ENCODE measurements at regions not wholly inside any gene's neighbourhood (a gene's known extent, or its start where the extent isn't known, plus 50 kb on each side); places are given as distances from the start of the nearest gene placed in this dataset.
A peak's percentile ranks its signal among the peaks of the same experiment; 100 is the strongest.

- no peak overlapping the region for H3K4me3 ChIP-seq (ENCODE audit: low read length)
- no peaks in the 10 kb centered on the region for H3K4me1 ChIP-seq (ENCODE audit: insufficient read depth, low read length)
- no peak overlapping the region for H3K27ac ChIP-seq (ENCODE audit: low read depth, low read length)
- H3K27me3 ChIP-seq (ENCODE audit: insufficient read depth, low read length): no peaks in the 10 kb centered on the region
- H3K9me3 ChIP-seq (ENCODE audit: insufficient read depth, low read depth, low read length): no peaks in the 10 kb centered on the region
- no peak overlapping the region for H3K9ac ChIP-seq (ENCODE audit: low read depth, low read length)
- H3K36me3 ChIP-seq (ENCODE audit: insufficient read depth, low read length): no peaks in the 10 kb centered on the region
- 91% methylated on average over 3 of the region's 3 CpGs for WGBS
These were observed 445.6 kb downstream of the KCTD12 start for GRCh38 chr13:76440568-76440967.

GRCh38 chr13:76439546-76439945 is 446.7 kb downstream of the KCTD12 start:
- Histone ChIP-seq H3K9ac (ENCODE audit: low read depth, low read length) (0 out of 2 replicates have a peak overlapping the region, but pooled peaks have one; percentile 20), H3K27me3 (ENCODE audit: insufficient read depth, low read length) (no peaks in the 10 kb centered on the region), H3K27ac (ENCODE audit: low read depth, low read length) (no peak overlapping the region), H3K4me1 (ENCODE audit: insufficient read depth, low read length) (no peaks in the 10 kb centered on the region), H3K36me3 (ENCODE audit: insufficient read depth, low read length) (no peaks in the 10 kb centered on the region), H3K9me3 (ENCODE audit: insufficient read depth, low read depth, low read length) (no peaks in the 10 kb centered on the region), H3K4me3 (ENCODE audit: low read length) (no peak overlapping the region)
- WGBS: no CpG with 5 or more reads among the region's 2 CpGs

- Histone ChIP-seq H3K4me3 (ENCODE audit: low read length) (no peak overlapping the region), H3K9me3 (ENCODE audit: insufficient read depth, low read depth, low read length) (no peaks in the 10 kb centered on the region), H3K27me3 (ENCODE audit: insufficient read depth, low read length) (no peaks in the 10 kb centered on the region), H3K36me3 (ENCODE audit: insufficient read depth, low read length) (no peaks in the 10 kb centered on the region), H3K9ac (ENCODE audit: low read depth, low read length) (no peak overlapping the region), H3K4me1 (ENCODE audit: insufficient read depth, low read length) (no peaks in the 10 kb centered on the region), H3K27ac (ENCODE audit: low read depth, low read length) (no peak overlapping the region)
- WGBS: 100% methylated on average over 1 of the region's 2 CpGs
These were observed 448.2 kb downstream of the KCTD12 start for GRCh38 chr13:76438050-76438449.

DNA sequence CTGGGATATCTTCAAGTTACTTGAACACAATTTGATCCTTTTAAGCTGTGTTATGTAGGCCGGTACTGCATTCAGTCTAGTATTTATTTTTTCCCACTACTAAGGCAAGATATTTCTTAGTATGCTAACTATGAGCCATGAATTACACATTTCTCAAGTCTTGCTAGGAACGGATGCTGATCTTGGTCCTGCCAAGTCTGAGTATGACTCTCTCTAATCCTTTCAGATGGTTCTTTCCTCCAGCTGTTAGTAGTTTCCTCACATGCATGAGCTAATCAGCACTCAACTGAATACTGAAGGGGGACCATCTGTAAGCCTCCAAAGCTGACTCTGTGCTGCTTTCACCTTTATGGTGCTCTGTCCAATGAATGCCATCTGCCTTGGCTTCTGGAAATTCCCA is 460.3 kb downstream of the KCTD12 start:
- H3K36me3 ChIP-seq (ENCODE audit: insufficient read depth, low read length): no peaks in the 10 kb centered on the region
- no peaks in the 10 kb centered on the region for H3K4me1 ChIP-seq (ENCODE audit: insufficient read depth, low read length)
- H3K27me3 ChIP-seq (ENCODE audit: insufficient read depth, low read length): no peaks in the 10 kb centered on the region
- no peak overlapping the region for H3K27ac ChIP-seq (ENCODE audit: low read depth, low read length)
- H3K9ac ChIP-seq (ENCODE audit: low read depth, low read length): no peak overlapping the region
- 88% methylated on average over 2 of the region's 2 CpGs for WGBS
- no peak overlapping the region for H3K4me3 ChIP-seq (ENCODE audit: low read length)
- no peaks in the 10 kb centered on the region for H3K9me3 ChIP-seq (ENCODE audit: insufficient read depth, low read depth, low read length)

DNA sequence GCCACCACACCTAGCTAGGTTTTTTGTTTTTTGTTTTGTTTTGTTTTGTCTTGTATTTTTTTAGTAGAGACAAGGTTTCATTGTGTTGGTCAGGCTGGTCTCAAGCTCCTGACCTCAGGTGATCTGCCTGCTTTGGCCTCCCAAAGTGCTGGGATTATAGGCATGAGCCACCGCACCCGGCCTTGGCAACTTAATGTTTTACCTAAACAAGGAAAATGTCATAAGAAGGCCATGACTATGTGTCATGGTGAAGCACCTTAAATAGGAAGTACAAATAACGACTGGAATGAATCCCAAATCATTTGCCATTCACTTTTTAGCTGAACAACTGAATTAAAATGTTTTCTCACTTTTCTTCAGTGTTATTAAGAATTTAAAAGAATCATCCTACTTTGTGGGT is 465.2 kb downstream of the KCTD12 start:
- no peak overlapping the region for H3K4me3 ChIP-seq (ENCODE audit: low read length)
- H3K27ac ChIP-seq (ENCODE audit: low read depth, low read length): no peak overlapping the region
- 90% methylated on average over 3 of the region's 3 CpGs for WGBS
- no peaks in the 10 kb centered on the region for H3K36me3 ChIP-seq (ENCODE audit: insufficient read depth, low read length)
- no peak overlapping the region for H3K9ac ChIP-seq (ENCODE audit: low read depth, low read length)
- no peaks in the 10 kb centered on the region for H3K27me3 ChIP-seq (ENCODE audit: insufficient read depth, low read length)
- H3K4me1 ChIP-seq (ENCODE audit: insufficient read depth, low read length): no peaks in the 10 kb centered on the region
- no peaks in the 10 kb centered on the region for H3K9me3 ChIP-seq (ENCODE audit: insufficient read depth, low read depth, low read length)

DNA sequence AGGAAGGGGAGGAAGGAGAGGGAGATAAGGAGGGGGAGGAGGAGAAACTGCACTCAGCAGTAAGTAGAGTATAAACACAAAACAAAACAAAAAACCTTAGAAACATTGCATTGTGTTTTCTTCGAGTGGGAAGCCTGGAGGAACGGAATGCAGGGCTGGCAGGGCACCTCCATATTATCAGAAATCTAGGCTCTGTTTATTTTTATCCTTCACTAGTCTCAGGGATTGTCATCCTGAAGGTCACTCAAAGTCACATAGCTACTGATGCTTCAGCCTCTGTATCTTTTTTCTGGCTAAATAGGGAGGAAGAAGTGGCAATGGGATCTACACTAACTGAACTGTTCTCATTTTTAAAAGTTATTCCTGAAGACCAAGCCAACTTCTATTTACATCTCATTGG is 467.8 kb downstream of the KCTD12 start:
- no peaks in the 10 kb centered on the region for H3K4me1 ChIP-seq (ENCODE audit: insufficient read depth, low read length)
- whole genome bisulfite sequencing: 81% methylated on average over 2 of the region's 2 CpGs
- no peak overlapping the region for H3K27ac ChIP-seq (ENCODE audit: low read depth, low read length)
- no peaks in the 10 kb centered on the region for H3K27me3 ChIP-seq (ENCODE audit: insufficient read depth, low read length)
- no peak overlapping the region for H3K4me3 ChIP-seq (ENCODE audit: low read length)
- no peak overlapping the region for H3K9ac ChIP-seq (ENCODE audit: low read depth, low read length)
- no peaks in the 10 kb centered on the region for H3K9me3 ChIP-seq (ENCODE audit: insufficient read depth, low read depth, low read length)
- no peaks in the 10 kb centered on the region for H3K36me3 ChIP-seq (ENCODE audit: insufficient read depth, low read length)

DNA sequence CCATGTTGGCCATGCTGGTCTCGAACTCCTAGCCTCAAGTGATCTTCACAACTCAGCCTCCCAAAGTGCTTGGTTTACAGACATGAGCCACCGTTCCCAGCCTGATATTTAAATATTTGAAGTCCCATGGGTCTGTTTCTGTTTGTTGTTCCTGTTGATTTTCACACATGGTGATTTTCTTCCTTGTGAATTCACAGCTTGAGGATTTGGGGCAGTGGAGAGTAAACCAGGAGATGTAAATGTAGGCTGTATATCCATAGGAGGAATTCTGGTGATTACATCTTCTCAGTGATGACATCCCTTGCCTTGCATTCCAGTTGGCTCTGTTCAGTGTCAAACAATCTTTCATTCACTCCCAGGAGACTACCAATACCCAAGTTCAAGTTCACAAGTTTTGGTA is 471.9 kb downstream of the KCTD12 start:
- no peaks in the 10 kb centered on the region for H3K27me3 ChIP-seq (ENCODE audit: insufficient read depth, low read length)
- H3K4me3 ChIP-seq (ENCODE audit: low read length): no peak overlapping the region
- no peak overlapping the region for H3K9ac ChIP-seq (ENCODE audit: low read depth, low read length)
- H3K9me3 ChIP-seq (ENCODE audit: insufficient read depth, low read depth, low read length): no peaks in the 10 kb centered on the region
- H3K4me1 ChIP-seq (ENCODE audit: insufficient read depth, low read length): no peaks in the 10 kb centered on the region
- WGBS: 80% methylated on average over 2 of the region's 2 CpGs
- H3K27ac ChIP-seq (ENCODE audit: low read depth, low read length): no peak overlapping the region
- no peaks in the 10 kb centered on the region for H3K36me3 ChIP-seq (ENCODE audit: insufficient read depth, low read length)

DNA sequence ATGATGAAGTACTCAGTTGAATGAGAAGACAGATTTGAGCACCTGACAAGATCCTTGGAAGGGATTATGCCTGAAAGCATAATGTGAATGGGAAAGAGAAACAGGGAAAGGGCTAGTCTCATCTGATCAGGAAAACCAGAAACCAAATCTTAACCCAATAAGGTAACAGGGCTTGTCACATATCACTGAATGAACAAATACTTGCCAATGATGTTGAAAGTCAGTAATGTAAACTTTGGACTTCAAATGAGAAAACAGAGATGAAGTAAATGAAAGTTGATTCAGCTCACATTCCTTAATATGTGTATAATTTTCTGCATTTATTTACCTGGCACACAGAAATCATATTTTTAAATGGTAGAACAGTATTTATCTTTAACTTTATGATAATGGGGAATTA is 480.0 kb downstream of the KCTD12 start:
- H3K4me3 ChIP-seq (ENCODE audit: low read length): no peak overlapping the region
- H3K27me3 ChIP-seq (ENCODE audit: insufficient read depth, low read length): no peaks in the 10 kb centered on the region
- no peak overlapping the region for H3K27ac ChIP-seq (ENCODE audit: low read depth, low read length)
- H3K9ac ChIP-seq (ENCODE audit: low read depth, low read length): no peak overlapping the region
- H3K9me3 ChIP-seq (ENCODE audit: insufficient read depth, low read depth, low read length): no peaks in the 10 kb centered on the region
- H3K4me1 ChIP-seq (ENCODE audit: insufficient read depth, low read length): no peaks in the 10 kb centered on the region
- H3K36me3 ChIP-seq (ENCODE audit: insufficient read depth, low read length): no peaks in the 10 kb centered on the region

- Histone ChIP-seq H3K9me3 (ENCODE audit: insufficient read depth, low read depth, low read length) (no peaks in the 10 kb centered on the region), H3K9ac (ENCODE audit: low read depth, low read length) (no peak overlapping the region), H3K36me3 (ENCODE audit: insufficient read depth, low read length) (no peaks in the 10 kb centered on the region), H3K4me3 (ENCODE audit: low read length) (no peak overlapping the region), H3K27ac (ENCODE audit: low read depth, low read length) (no peak overlapping the region), H3K27me3 (ENCODE audit: insufficient read depth, low read length) (no peaks in the 10 kb centered on the region), H3K4me1 (ENCODE audit: insufficient read depth, low read length) (no peaks in the 10 kb centered on the region)
- WGBS: 88% methylated on average over 1 of the region's 1 CpG
These were observed 487.8 kb downstream of the KCTD12 start for GRCh38 chr13:76398425-76398824.

DNA sequence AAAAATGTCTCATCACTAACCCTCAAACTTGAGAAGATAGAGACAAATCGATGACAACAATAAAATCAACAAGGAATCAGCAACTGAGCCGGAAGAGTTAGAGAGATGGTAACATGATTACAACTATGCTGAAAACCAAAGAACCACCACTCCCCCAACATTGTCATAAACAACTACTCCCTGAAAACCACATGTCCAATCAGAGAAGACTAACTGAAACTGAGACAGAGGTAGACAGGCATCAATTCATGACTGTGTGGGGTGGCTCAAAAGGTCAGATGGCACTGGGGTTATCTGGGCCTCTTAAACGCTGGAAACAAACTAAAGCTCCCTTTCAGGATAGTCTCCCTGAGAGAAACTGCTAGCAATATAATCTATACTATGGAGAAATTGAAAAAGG is 488.8 kb downstream of the KCTD12 start:
- Histone ChIP-seq H3K4me3 (ENCODE audit: low read length) (no peak overlapping the region), H3K27me3 (ENCODE audit: insufficient read depth, low read length) (no peaks in the 10 kb centered on the region), H3K36me3 (ENCODE audit: insufficient read depth, low read length) (no peaks in the 10 kb centered on the region), H3K4me1 (ENCODE audit: insufficient read depth, low read length) (no peaks in the 10 kb centered on the region), H3K9me3 (ENCODE audit: insufficient read depth, low read depth, low read length) (no peaks in the 10 kb centered on the region), H3K9ac (ENCODE audit: low read depth, low read length) (no peak overlapping the region), H3K27ac (ENCODE audit: low read depth, low read length) (no peak overlapping the region)
- WGBS: 89% methylated on average over 2 of the region's 3 CpGs

DNA sequence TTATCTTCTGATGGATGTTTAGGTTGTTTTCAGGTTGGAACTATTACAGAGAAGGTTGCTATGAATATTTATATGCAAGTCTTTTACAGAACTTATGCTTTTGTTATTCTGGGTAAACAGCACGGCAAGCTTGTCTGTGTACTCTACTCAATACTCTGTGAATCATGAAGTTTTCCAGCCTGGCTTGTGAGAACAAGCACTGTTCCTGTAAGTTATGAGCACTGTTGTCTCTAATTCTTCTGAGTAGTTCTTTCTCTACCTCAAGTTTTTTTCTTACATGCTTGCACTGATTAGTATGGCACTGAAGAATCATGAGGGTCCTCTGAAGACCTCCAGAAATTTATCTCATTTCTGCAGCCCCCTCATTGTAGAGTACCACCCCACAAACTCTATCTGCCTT is 496.9 kb downstream of the KCTD12 start:
- Histone ChIP-seq H3K9ac (ENCODE audit: low read depth, low read length) (no peak overlapping the region), H3K9me3 (ENCODE audit: insufficient read depth, low read depth, low read length) (no peaks in the 10 kb centered on the region), H3K27ac (ENCODE audit: low read depth, low read length) (no peak overlapping the region), H3K4me3 (ENCODE audit: low read length) (no peak overlapping the region), H3K36me3 (ENCODE audit: insufficient read depth, low read length) (no peaks in the 10 kb centered on the region), H3K27me3 (ENCODE audit: insufficient read depth, low read length) (no peaks in the 10 kb centered on the region), H3K4me1 (ENCODE audit: insufficient read depth, low read length) (no peaks in the 10 kb centered on the region)
- WGBS: 92% methylated on average over 1 of the region's 1 CpG

DNA sequence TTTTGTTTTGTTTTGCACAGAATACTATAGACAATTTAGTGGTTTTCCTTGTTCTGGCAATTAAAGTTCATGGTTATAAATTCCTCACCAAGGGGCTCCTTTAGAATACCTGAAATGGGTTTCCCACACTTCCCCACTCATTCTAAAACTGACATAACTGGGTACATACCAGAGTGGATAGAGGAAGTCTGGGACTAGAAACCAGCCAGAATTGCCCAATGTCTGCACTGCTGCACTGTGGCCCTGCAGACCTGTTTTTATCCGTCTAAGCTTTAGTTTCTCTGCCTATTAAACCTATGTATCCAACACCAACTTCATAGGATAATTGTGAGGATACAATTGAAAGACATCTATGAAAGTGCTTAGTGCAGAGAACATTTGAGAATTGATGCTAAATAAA is 498.6 kb downstream of the KCTD12 start:
- Histone ChIP-seq H3K9me3 (ENCODE audit: insufficient read depth, low read depth, low read length) (no peaks in the 10 kb centered on the region), H3K4me3 (ENCODE audit: low read length) (no peak overlapping the region), H3K4me1 (ENCODE audit: insufficient read depth, low read length) (no peaks in the 10 kb centered on the region), H3K27ac (ENCODE audit: low read depth, low read length) (no peak overlapping the region), H3K27me3 (ENCODE audit: insufficient read depth, low read length) (no peaks in the 10 kb centered on the region), H3K9ac (ENCODE audit: low read depth, low read length) (no peak overlapping the region), H3K36me3 (ENCODE audit: insufficient read depth, low read length) (no peaks in the 10 kb centered on the region)
- no CpG with 5 or more reads among the region's 1 CpG for WGBS

Measured in HUES64 (cell line).